Esophagus muscularis mucosa (tissue), 4 donors: ENCODE measurements at regions not wholly inside any gene's neighbourhood (a gene's known extent, or its start where the extent isn't known, plus 50 kb on each side); places are given as distances from the start of the nearest gene placed in this dataset.

Experiments used
- DNase-seq: peaks from one replicate; pipeline ENCODE4 v3.0.0-alpha.2; 2017; ENCODE audit errors: extremely low spot score
- H3K27ac ChIP-seq, 4 donors: fragments of 200-600 bp; sonication (generic); replicated peaks in 1 of 4; 1 replicate in 3 of 4; 2 replicates in 1 of 4; pipeline ENCODE4 v1.5.1; 2016 to 2019; ENCODE audit warnings: mild to moderate bottlenecking in 1 of 4
- H3K27me3 ChIP-seq, 4 donors: fragments of 200-600 bp; sonication (generic); one replicate each; pipeline versions ENCODE4 v1.5.1 to v1.6.0; 2016 to 2019
- H3K36me3 ChIP-seq, 4 donors: fragments of 200-600 bp; sonication (generic); one replicate each; pipeline ENCODE4 v1.5.1; 2016 to 2019
- H3K4me1 ChIP-seq, 4 donors: fragments of 200-600 bp; sonication (generic); one replicate each; pipeline ENCODE4 v1.5.1; 2016 to 2019
- H3K4me3 ChIP-seq, 4 donors: fragments of 200-600 bp; sonication (generic); 1 replicate in 2 of 4; 2 replicates in 2 of 4; pipeline ENCODE4 v1.5.1; 2016 to 2019; ENCODE audit warnings: mild to moderate bottlenecking in 4 of 4, moderate library complexity in 1 of 4
- H3K9me3 ChIP-seq, 4 donors: fragments of 200-600 bp; sonication (generic); 1 replicate in 3 of 4; 2 replicates in 1 of 4; pipeline ENCODE4 v1.5.1; 2016 to 2019
- CTCF ChIP-seq, 3 experiments: fragments of 200-600 bp in 2 of 3; fragments of 450-650 bp in 1 of 3; sonication (generic) in 2 of 3; IDR thresholded peaks; one replicate each; pipeline ENCODE4 v1.5.1; 2017 to 2019; ENCODE audit warnings: antibody characterized with exemption in 3 of 3, mild to moderate bottlenecking in 2 of 3, moderate library complexity in 1 of 3
- EP300 ChIP-seq: sonication (generic); formaldehyde crosslinking; IDR thresholded peaks from one replicate; pipeline ENCODE4 v1.6.1; 2017; ENCODE audit warnings: antibody characterized with exemption
- POLR2A ChIP-seq: fragments of 450-650 bp; IDR thresholded peaks from one replicate; pipeline ENCODE4 v1.6.1; 2017; ENCODE audit warnings: antibody characterized with exemption, moderate library complexity, mild to moderate bottlenecking, low read depth
- POLR2AphosphoS5 ChIP-seq, 2 donors: sonication (generic); formaldehyde crosslinking; IDR thresholded peaks; one replicate each; pipeline ENCODE4 v1.6.1; 2017; ENCODE audit warnings: antibody characterized with exemption in 2 of 2
- WGBS: methylation state at CpG from one replicate; pipeline ENCODE4 v1.1.5; 2018; 5-methylcytosine and 5-hydroxymethylcytosine counted together
- intact Hi-C: fragments of 100-400 bp; cut with DNase I; formaldehyde crosslinking; loops from one replicate; pipeline ENCODE4 v1.15.1; 2023

- intact Hi-C loops, result loop anchor here (5.0 to 10.0 kb wide), 2 partner anchors 732 to 1081 kb away; no protein-coding TSS in a partner anchor
- 75% methylated on average over 15 of the region's 15 CpGs for WGBS
- no peaks in the 10 kb centered on the region for H3K27me3 ChIP-seq
- TF ChIP-seq CTCF (IDR thresholded peaks at IDR 0.05) (peak; percentile 85 to 96 (median 90)), EP300 (no peak)
- no peak overlapping the region for H3K4me3 ChIP-seq
- H3K4me1 ChIP-seq, result peaks cover 0 to 35% (median 32%) of the 10 kb centered on the region in 4 donors
- no peaks in the 10 kb centered on the region for H3K36me3 ChIP-seq
- no peak for DNase-seq
- no peaks in the 10 kb centered on the region for H3K9me3 ChIP-seq
- no peak overlapping the region for H3K27ac ChIP-seq
Measured at GRCh38 chr1:96966536-96967138, 245.1 kb downstream of the PTBP2 start.

GRCh38 chr1:96967311-96967710 lies 245.7 kb downstream of the PTBP2 start:
- H3K36me3 ChIP-seq, result no peaks in the 10 kb centered on the region
- H3K27me3 ChIP-seq, result no peaks in the 10 kb centered on the region
- H3K9me3 ChIP-seq, result no peaks in the 10 kb centered on the region
- no peak overlapping the region for H3K27ac ChIP-seq
- TF ChIP-seq POLR2AphosphoS5 (IDR thresholded peaks at IDR 0.05), result no peak
- TF ChIP-seq CTCF (IDR thresholded peaks at IDR 0.05), result no peak
- TF ChIP-seq EP300, result no peak
- TF ChIP-seq POLR2A, result no peak
- H3K4me3 ChIP-seq, result no peak overlapping the region
- H3K4me1 ChIP-seq, result peaks cover 0 to 28% (median 25%) of the 10 kb centered on the region in 4 donors
- 81% methylated on average over 8 of the region's 8 CpGs for WGBS
- intact Hi-C loops, result loop anchor here (5.0 to 10.0 kb wide), 2 partner anchors 733 to 1080 kb away; no protein-coding TSS in a partner anchor
- DNase-seq, result no peak

GRCh38 chr1:96968541-96968940 lies 247.0 kb downstream of the PTBP2 start:
- peak overlapping the region in 3 of 4 donors; percentile 21 to 35 (median 32) for H3K27ac ChIP-seq
- DNase-seq, result no peak
- TF ChIP-seq POLR2AphosphoS5 (IDR thresholded peaks at IDR 0.05) (peak in 1 of 2 donors; percentile 22), CTCF (IDR thresholded peaks at IDR 0.05) (no peak)
- WGBS, result 47% methylated on average over 7 of the region's 7 CpGs
- peaks cover 0 to 18% (median 14%) of the 10 kb centered on the region in 4 donors for H3K4me1 ChIP-seq
- no peaks in the 10 kb centered on the region for H3K36me3 ChIP-seq
- H3K27me3 ChIP-seq, result no peaks in the 10 kb centered on the region
- peak overlapping the region in 2 of 4 donors; percentile 6 to 24 for H3K4me3 ChIP-seq
- intact Hi-C loops, result loop anchor here (5.0 to 10.0 kb wide), 2 partner anchors 734 to 1079 kb away; no protein-coding TSS in a partner anchor
- no peaks in the 10 kb centered on the region for H3K9me3 ChIP-seq

GRCh38 chr1:96968983-96969382 lies 247.4 kb downstream of the PTBP2 start:
- intact Hi-C loops, result loop anchor here (5.0 to 10.0 kb wide), 2 partner anchors 734 to 1078 kb away; no protein-coding TSS in a partner anchor
- DNase-seq, result no peak
- Histone ChIP-seq H3K27me3 (no peaks in the 10 kb centered on the region), H3K36me3 (no peaks in the 10 kb centered on the region), H3K9me3 (no peaks in the 10 kb centered on the region), H3K4me3 (peak overlapping the region in 1 of 4 donors; percentile 6), H3K27ac (peak overlapping the region in 3 of 4 donors; percentile 21 to 35 (median 32)), H3K4me1 (peaks cover 0 to 18% (median 13%) of the 10 kb centered on the region in 4 donors)
- WGBS, result 75% methylated on average over 4 of the region's 4 CpGs
- no peak for TF ChIP-seq EP300
- no peak for TF ChIP-seq CTCF (IDR thresholded peaks at IDR 0.05)
- no peak for TF ChIP-seq POLR2AphosphoS5 (IDR thresholded peaks at IDR 0.05)
- no peak for TF ChIP-seq POLR2A
